HG02623 (cell line): ENCODE measurements at regions not wholly inside any gene's neighbourhood (a gene's known extent, or its start where the extent isn't known, plus 50 kb on each side); places are given as distances from the start of the nearest gene placed in this dataset.
"Not testable (repeated sequence)": the region's sequence is repeated elsewhere in the genome, so short reads cannot be mapped to it uniquely, and the experiment has no call there.

ENCODE experiments used
- ATAC-seq: cut with Tn5 transposase; IDR thresholded peaks from one replicate; pipeline ENCODE4 v1.9.1; 2021; ENCODE audit warnings: moderate library complexity; ENCODE audit not compliant: unreplicated experiment

DNA sequence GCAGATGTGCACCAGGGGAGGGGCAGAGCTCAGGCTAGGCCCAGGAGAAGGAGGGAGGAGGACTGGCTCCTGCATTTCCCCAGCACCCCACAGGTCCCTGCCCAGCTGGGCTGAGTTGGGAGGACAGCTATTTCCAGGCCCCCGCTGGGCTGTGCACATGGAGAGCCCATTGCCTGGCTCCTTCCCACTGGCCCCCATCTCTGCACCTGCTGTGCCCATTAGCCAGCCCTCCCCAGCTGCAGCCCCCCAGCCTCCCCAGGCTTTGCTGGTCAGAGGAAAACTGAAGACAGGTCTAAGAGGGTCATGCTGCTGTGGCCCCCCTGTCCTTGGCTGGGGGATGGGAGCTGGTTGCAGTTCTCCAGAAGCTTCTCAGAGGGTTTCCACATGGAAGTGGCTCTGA lies 81.8 kb upstream of the SHANK2 start:
- no peak for ATAC-seq

DNA sequence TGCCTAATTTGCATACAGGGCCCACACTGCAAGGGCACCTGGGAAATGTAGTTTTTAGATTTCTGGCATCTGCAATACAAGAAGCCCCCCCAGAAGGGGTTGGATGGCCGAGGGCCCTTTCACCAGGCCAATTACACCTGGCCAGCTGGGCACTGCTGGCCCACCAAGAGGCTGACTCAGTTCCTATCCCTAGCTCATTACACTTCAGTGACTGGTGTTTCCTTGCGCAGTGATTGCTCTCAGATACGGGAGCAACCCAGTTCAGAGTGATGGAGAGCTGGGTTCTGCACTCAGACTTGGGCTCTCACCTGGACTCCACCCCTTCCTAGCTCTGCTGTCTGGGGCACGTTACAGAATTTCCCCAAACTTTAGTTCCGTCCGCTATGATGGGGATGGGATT lies 81.1 kb upstream of the SHANK2 start:
- no peak for ATAC-seq

DNA sequence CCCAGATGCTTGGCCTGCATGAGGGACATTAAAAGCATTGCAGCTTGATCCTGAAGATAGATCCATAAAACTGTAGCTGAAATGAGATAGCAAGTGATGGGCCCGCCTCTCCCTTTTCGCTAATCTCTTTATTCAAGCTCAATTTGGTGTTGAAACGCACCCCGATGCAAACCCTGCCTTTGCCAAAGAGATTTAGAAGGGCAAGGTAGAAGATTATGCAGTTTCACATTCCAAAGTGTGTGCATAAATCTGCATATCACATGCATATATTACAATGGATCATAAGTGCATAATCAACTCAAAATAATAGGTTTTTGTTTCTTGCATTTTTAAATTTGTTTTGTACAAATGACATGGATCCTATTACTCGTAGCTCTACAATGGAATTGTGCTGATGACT lies 80.1 kb upstream of the SHANK2 start:
- no peak for ATAC-seq

DNA sequence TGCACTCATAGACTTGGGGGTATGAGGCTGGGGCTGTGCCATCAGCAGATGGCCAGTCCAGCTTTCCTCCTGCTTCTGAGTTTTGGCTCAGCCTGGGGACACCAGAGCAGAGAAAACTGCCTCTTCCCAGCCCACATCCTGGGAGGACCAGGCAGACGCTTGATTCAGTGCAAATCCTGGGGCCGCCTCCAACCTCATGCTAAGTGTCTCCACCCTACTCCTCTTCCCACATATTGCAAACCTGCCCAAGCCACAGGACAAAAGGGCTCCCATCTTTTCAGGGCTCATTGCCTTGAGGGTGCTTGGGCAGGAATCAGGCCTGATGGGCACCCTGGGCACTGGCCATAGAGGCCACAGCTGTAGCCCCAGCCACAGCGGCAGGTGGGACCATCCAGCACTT lies 79.7 kb upstream of the SHANK2 start:
- no peak for ATAC-seq

DNA sequence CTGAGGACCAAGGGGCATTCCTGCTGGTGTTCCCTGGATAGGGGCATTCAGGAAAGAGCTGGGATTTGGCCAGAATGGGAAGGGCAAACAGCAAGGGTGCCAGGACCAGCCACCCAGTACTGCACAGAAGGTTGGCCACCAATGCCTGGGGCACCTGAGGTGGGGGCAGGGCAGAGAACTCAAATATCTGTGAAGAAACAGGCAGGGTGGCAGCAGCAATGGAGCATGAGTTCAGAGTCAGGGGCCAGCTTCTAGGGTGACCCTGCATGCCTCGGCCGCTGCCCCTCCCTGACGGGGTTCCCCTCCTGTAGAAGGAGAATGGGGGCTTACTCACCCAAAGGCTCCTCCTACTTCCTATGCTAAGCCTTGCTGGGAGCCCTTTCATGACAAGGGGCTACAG lies 79.3 kb upstream of the SHANK2 start:
- ATAC-seq = no peak

DNA sequence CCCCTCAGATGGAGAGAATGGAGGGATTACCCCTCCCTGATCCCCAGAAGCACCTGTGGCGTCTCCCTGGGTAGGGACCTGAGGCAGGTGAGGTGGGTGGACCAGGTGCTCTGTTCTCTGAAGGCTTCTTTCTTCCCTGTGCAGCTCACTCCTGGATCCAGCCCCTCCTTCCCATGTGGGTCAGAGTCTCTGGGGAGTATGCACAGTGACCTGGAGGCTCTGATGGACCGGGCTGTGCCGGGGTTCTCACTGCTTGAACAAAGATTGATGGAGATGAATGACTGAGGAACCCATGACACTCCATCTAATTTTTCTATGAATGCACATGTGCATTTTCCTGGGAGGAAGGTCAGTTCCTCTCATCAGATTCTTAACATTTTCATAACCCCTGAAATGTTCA lies 78.6 kb upstream of the SHANK2 start:
- ATAC-seq = no peak

DNA sequence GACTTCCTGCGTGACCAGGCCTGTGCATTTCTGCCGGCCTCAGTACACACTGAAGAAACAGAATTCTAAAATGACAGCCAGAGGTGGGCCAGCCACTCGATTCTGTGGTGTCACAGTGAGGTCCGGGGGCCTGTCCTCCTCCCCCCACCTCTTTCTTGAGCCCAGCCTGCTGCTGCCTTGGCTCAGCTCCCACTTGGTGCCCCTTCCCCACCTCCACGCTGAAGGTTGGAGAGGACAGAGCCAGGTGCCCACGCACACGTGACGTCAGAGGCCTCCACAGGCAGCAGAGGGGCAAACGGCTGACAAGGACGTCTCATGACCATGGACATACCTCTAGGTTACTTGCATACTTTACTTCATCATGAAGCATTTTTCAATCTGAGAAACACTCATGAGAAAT lies 78.0 kb upstream of the SHANK2 start:
- no peak for ATAC-seq

DNA sequence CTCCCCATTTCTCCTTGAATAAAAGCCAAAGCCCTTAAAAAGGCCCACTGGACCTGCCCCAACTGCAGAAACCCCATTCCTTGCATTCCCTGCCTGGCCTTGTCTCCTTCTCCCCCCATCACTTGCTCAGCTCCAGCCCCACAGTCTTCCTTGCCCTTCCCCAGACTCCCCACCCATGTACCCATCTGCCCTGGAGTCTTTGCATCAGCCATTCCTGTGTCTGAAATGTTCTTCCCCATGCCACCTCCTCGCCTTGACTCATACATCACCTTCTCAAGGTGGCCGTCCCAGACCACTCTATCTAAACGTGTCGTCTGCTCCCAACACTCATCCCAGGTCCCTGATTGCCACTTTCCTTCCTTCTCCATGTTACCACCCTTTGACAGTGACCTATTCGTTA lies 77.4 kb upstream of the SHANK2 start:
- no peak for ATAC-seq

DNA sequence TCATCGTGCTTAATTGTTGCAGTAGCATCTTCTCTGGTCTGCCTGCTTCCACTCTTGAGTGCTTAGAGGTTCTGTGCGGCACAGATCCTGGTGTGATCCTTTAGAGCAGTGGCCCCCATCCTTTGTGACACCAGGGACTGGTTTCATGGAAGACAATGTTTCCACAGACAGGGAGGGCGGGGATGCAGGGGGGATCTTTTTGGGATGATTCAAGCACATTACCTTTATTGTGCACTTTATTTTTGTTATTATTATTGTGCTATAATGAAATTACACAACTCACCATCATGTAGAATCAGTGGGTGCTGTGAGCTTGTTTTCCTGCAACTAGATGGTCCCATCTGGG lies 76.8 kb upstream of the SHANK2 start:
- no peak for ATAC-seq

DNA sequence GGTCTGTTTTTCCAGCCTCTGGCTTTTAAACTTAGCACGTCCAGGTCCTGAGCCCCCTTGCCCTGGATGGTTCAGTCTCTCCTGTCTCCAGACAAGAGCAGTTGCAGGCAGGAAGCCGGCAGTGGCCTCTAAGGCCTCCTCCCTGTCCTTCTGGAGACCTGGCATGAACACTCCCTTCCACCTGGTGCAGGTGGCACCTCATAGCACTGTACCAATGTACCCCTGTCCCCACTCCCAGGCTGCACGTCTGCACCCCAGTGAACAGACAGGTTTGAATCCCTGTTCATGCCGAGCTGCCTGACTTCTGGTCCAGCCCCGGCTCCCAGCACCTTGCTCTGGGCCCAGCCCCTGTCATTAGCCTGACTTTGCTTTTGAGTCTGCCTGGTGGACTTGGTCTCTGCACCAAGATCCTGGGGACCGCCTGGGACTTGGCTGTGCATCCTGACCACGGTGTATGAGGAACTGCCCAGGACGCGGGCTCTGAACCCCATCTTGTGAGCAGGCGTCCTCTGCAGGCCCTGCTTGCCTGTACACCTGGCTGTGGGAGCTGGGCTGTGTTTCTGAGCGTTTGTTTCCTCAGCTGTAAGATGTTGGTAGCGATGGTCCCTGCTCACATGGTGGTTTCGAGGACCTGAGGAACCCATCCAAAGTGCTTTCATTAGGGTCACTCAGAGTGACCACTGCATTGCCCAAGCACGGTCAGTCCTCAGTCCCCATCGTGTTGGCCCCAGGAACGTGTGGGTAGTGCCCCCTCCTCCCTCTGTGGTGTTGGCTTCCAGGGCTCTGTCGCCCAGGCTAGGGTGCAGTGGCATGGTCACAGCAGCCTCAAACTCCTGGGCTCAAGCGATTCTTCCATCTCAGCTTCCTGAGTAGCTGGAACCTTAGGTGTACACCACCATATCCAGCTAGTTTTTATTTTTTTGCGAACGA lies 75.0 kb upstream of the SHANK2 start:
- ATAC-seq = no peak

DNA sequence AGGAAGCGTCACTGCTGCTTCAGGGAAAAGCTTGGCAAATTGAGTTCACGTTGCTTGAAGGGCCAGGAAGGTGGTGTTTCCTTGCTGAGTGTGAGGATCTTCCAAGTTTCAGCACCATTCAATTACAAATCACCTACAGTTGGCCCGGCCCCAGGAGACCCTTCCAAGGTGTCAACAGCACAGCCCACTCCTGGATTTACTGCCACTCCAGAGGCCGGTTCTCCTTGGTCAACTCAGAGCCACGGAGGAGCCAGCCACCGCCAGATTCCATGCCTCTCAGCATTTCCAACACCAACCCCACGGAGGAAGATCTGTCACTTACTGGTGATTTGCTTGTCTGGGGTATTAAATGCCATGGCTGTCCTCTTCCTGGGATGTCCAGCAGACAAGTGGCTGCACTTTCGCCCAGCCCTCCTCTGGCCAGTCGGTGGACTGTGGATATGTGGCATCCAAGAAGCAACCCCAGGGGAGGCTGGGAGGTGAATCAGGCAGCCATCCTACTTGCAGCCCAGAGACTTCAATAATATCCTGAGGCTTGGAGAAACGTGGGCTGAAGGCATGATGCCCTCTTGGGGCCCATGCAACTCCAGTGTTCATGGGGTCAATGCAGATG lies 74.1 kb upstream of the SHANK2 start:
- no peak for ATAC-seq

DNA sequence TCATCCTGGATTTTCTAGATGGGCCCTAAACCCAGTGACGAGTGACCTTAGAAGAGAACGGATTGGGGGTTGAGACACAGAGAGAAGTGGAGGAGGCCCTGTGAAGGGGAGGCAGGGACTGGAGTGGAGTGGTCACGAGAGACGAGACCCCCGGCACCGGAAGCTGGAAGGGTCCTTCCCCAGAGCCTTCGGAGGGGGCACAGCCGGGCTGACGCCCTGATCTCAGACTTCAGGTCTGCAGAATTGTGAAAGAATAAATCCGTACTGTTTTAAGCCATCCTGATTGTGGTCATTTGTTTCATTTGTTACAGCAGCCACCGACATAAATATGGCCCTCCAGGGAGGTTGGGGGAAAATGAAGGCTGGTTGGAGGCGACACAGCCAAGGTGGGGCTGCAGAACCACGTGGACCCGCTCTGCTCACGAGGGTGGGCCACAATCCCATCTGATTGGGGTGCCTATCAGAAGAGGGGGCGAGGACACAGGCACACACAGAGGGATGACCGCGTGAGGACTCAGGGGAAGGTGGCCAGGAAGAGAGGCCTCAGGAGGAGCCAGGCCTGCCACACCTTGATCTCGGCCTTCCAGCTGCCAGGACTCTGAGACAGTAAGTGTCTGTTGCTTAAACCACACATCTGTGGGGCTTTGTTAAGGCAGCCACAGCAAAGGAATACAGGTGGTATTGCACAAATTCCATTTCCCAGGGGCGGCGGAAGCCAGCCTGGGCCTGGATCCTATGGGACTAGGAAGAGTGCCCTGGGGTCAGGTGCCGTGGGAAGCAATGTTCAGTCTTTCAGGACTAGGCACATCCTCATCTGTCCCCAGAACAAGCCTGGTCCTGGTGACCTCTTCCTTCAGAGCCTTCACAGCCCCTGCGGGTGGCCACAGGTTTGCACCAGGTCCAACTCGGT lies 73.3 kb upstream of the SHANK2 start:
- no peak for ATAC-seq

DNA sequence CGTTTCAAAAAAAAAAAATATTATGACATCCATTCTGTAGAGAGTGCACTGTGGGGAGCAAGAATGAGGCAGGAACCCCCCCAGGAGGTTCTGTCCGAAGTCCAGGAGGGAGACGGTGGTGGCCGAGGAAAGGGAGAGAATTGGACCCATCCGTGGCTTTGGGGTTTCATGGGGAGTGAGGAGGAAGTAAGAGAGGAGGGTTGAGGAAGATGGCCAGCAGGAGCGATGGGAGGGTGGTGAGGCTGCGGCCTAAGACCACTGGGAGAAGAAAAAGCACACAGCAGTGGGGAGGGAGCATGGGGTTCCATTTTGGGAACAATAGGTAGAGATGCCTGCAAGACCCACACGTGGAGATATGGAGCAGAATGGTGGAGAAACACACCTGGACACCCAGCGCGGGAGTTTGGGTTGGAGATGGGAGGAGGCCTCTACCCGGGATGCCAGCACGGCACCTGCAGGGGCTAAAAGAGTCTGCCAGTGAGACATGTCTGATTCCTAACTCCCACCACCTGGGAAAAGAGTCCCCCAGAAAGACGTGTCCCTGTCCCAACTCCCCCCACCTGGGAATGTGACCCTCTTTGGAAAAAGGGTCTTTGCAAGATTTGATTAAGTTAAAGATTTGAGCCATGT lies 72.5 kb upstream of the SHANK2 start:
- no peak for ATAC-seq

DNA sequence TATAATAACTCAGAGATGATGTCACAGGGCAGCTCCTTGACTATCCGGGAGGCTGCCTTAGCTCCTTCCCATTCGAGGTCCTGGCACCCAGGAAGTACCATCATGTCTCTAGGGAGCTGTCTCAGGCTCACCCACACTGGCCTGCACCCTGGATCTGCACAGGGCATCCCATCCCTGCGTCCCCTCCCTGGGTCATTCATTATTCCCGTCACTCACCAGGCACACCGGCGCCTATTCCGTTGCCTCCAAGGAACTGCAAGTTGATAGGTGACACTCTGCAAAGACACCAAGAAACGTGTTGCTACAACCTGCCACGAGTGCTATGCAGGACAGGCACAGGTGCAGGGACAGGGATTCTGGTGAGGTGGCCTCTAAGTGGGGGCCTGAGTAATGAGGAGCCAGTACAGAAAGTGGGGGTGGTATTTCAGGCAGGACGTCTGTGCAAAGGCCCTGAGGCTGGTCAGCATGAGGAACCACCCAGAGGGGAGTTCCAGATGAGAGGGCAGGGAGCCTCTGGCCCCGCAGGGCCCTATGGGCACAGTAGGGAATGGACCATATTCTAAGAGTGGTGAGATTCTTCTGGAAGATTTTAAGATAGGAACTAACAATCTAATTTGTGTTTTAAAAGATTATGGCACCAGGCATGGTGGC lies 71.6 kb upstream of the SHANK2 start:
- ATAC-seq = no peak

DNA sequence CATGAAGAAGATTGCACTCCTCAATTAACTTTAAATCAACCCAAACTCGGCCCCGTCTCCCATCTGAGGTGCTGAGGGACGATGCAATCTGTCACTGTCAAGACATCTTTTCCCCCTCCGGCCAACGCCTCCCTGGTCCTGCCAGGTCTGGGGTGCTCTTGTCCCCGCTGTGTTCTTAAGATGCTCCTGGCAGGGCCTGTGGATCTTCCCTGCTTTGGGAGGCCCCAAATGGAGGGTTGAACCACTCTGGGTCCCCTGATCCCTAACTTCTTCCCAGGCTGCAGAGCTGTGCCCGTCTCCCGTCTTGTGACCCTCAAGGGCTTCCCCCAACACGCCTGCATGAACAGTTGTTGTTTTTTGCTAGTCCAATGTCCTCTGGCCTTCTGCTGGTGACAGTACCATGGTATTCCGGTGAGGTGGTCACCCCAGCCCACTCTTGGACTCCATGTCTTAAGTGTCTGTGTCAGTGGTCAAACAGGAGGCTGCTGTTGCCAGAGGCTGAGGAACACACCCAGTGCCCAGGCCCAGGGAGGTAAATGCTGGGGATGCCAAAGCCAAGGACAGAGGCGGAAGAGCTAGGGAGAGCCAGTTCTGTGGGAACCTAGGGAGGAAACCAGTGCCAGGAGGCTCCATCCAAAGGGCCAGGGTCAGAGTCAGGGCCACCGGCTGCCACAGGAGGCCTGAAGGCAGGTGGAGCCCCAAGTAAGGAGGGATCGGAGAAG lies 70.6 kb upstream of the SHANK2 start:
- ATAC-seq = no peak

DNA sequence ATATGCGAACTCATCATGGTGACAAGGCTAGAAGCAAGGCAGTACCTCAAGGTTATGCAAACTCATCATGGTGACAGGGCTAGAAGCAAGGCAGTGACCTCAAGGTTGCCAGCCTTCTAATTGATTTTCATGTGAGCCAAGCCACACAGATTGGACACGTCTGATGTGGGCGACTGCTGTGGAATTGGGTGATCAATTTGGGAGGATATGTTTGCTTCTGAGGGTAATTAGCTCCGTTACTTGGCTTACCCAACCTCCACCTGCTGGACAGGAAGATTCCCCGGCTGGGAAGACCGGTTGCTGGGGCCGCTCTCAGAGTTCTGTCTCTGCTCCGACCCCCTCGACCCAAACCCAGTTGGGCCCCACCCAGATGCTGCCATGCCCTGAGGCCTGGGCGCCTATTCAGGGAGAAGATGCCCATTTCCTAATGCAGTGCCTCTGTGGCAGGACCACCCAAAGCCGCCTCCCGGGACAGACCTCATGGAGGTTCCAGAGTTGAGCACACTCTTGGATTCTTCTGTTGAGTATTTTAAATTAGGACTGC lies 69.9 kb upstream of the SHANK2 start:
- ATAC-seq = no peak

DNA sequence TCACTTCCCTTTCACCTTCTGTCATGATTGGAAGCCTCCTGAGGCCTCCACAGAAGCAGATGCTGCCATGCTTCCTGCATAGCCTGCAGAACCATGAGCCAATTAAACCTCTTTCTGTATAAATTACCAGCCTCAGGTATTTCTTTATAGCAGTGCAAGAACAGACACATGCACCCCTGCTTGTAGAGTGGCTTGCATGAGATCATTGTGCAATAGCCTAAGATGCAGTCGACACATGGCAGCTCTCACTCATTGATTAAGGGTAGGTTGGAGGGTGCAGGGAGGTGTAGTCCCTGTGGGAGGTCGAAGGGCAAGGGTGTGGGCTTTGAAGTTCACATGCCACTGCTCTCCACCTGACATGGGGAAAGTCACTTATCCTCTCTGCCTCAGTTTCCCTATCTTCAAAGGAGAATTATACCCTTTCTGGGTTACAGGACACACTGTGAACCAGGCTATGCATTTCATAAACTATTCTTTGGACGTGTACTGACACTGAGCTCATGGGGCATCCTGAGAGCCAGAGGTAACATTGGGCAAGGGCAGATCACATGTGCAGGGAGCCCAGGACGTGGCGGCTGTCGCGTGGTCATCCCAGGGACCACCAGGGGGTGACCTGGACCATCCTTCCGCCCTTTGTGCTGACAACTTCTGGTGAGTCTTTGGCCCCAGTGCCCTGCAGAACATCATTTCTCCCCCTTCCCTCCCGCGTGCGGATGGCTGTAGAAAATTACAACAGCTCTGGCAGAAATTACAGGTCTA lies 69.2 kb upstream of the SHANK2 start:
- ATAC-seq = no peak

DNA sequence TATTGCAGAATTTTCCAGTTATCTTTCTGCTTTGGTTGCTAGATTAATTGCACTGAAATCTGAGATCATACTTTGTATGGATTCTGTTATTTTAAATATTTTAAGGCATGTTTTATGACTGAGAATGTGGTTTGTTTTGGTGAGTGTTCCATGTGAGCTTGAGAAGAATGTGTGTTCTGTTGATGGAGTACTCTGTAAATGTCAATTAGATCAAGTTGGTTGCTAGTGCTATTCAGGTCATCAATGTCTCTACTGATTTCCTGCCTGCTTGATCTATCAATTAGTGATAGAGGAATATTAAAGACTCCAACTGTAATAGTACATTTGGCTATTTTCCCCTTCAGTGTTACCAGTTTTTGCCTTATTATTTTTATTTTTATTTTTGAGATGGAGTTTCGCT lies 64.3 kb upstream of the SHANK2 start:
- no peak for ATAC-seq

DNA sequence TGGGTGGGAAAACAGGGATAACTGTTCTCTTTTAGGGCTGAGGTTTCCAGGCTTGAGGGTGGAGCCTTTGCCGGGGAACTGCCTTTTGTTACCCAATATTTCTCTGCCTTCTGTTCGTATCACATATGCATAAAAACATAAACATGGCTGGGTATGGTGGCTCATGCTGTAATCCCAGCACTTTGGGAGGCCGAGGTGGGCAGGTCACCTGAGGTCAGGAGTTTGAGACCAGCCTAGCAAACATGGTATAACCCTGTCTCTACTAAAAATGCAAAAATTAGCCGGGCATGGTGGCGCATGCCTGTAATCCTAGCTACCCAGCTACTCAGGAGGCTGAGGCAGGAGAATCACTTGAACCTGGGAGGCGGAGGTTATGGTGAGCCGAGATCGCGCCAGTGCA lies 60.2 kb upstream of the SHANK2 start:
- ATAC-seq = not testable (repeated sequence)
